ENCODE measurements at regions not wholly inside any gene's neighbourhood (a gene's known extent, or its start where the extent isn't known, plus 50 kb on each side); places are given as distances from the start of the nearest gene placed in this dataset.

DNA sequence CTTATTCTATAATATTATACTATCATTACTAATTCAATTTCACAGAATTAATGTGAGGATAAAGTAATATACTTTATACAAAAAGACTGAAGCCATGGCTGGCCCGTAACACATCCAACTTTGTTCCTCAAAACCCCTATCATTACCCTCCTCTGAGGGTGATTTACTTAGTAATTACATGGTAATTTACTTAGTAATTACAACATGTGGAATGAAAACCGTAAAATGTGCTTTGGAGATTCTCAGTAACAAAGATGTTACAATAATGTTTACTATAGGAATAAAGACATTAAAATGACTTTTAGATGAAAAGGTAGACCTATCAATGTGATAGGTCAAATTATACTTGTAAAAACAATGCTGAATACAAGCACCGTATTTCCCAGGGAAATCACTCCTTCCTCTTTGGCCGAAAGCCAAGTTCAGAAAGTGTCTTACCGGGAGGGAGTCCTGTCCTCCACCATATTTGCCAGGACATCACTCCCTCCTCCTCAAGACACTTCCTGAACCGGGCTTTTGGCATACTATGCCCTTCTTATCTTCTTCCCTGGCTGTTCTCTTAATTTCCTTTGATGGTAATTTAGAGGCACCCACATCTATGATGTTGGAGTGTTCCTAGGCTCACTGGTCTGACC lies 1047.8 kb downstream of the SOCS6 start:
- TF ChIP-seq, protein P1, sequence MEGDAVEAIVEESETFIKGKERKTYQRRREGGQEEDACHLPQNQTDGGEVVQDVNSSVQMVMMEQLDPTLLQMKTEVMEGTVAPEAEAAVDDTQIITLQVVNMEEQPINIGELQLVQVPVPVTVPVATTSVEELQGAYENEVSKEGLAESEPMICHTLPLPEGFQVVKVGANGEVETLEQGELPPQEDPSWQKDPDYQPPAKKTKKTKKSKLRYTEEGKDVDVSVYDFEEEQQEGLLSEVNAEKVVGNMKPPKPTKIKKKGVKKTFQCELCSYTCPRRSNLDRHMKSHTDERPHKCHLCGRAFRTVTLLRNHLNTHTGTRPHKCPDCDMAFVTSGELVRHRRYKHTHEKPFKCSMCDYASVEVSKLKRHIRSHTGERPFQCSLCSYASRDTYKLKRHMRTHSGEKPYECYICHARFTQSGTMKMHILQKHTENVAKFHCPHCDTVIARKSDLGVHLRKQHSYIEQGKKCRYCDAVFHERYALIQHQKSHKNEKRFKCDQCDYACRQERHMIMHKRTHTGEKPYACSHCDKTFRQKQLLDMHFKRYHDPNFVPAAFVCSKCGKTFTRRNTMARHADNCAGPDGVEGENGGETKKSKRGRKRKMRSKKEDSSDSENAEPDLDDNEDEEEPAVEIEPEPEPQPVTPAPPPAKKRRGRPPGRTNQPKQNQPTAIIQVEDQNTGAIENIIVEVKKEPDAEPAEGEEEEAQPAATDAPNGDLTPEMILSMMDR (IDR thresholded peaks at IDR 0.05): no peak
- TF ChIP-seq POLR2AphosphoS5 (IDR thresholded peaks at IDR 0.05) (no peak), POLR2A (IDR thresholded peaks at IDR 0.05) (no peak), EP300 (IDR thresholded peaks at IDR 0.05) (no peak)

All from suprapubic skin (tissue), 4 donors.